SH-SY5Y (cell line): ENCODE measurements at regions not wholly inside any gene's neighbourhood (a gene's known extent, or its start where the extent isn't known, plus 50 kb on each side); places are given as distances from the start of the nearest gene placed in this dataset.

Experiments used
- GATA2 ChIP-seq: IDR thresholded peaks from 2 replicates; pipeline ENCODE4 v1.6.1; 2011; ENCODE audit warnings: mild to moderate bottlenecking, low read depth, low read length
- GATA3 ChIP-seq: IDR thresholded peaks from 2 replicates; pipeline ENCODE4 v1.6.1; 2011; ENCODE audit warnings: low read depth, mild to moderate bottlenecking, low read length, moderate library complexity

- TF ChIP-seq GATA2 (no peak), GATA3 (no peak)
Measured at GRCh38 chr3:13138833-13139145, 65.6 kb upstream of the IQSEC1 start.
